ENCODE measurements at regions not wholly inside any gene's neighbourhood (a gene's known extent, or its start where the extent isn't known, plus 50 kb on each side); places are given as distances from the start of the nearest gene placed in this dataset.

- TF ChIP-seq JUND (IDR thresholded peaks at IDR 0.05; ENCODE audit: low read length) (no peak), KDM1A (IDR thresholded peaks at IDR 0.05; ENCODE audit: borderline replicate concordance, low read length) (no peak), JUN (IDR thresholded peaks at IDR 0.05; ENCODE audit: low read depth, low read length) (no peak), SIX5 (IDR thresholded peaks at IDR 0.05; ENCODE audit: low read depth, low read length) (no peak), CTBP2 (IDR thresholded peaks at IDR 0.05; ENCODE audit: borderline replicate concordance, insufficient read depth, insufficient read length, low read length) (no peak), FOSL1 (IDR thresholded peaks at IDR 0.05; ENCODE audit: insufficient read depth, low read depth, low read length) (no peak), SIRT6 (IDR thresholded peaks at IDR 0.05; ENCODE audit: low read length) (no peak)
Measured at GRCh38 chr5:174336479-174336878, 291.0 kb downstream of the NSG2 start (continued).
